ENCODE measurements at regions not wholly inside any gene's neighbourhood (a gene's known extent, or its start where the extent isn't known, plus 50 kb on each side); places are given as distances from the start of the nearest gene placed in this dataset.

- TF ChIP-seq REST (IDR thresholded peaks at IDR 0.05; ENCODE audit: insufficient replicate concordance, low read depth) = no peak
- no peak for TF ChIP-seq GABPA (IDR thresholded peaks at IDR 0.05; ENCODE audit: low read depth)
- no peak for TF ChIP-seq CTCF (IDR thresholded peaks at IDR 0.05; ENCODE audit: insufficient read depth, low read length)
- no peak for TF ChIP-seq POLR2AphosphoS5 (IDR thresholded peaks at IDR 0.05; ENCODE audit: low read depth)
- TF ChIP-seq SPI1 (IDR thresholded peaks at IDR 0.05; ENCODE audit: borderline replicate concordance, low read depth) = no peak
- DNase-seq (ENCODE audit: low read depth in 1 of 2, low spot score in 1 of 2) = no peak
- no peak overlapping the region for H3K27ac ChIP-seq (replicated peaks)
- H3K4me3 ChIP-seq (replicated peaks; ENCODE audit: insufficient read depth, low read length) = no peak overlapping the region
- no peaks in the 10 kb centered on the region for H3K27me3 ChIP-seq (ENCODE audit: insufficient read depth, poor library complexity, severe bottlenecking)
Observed at GRCh38 chr18:1968801-1969498, 602.4 kb downstream of the METTL4 start.

- no peak for TF ChIP-seq REST (IDR thresholded peaks at IDR 0.05; ENCODE audit: insufficient replicate concordance, low read depth)
- no peak for TF ChIP-seq POLR2AphosphoS5 (IDR thresholded peaks at IDR 0.05; ENCODE audit: low read depth)
- TF ChIP-seq CTCF (IDR thresholded peaks at IDR 0.05; ENCODE audit: insufficient read depth, low read length) = no peak
- no peak for TF ChIP-seq GABPA (IDR thresholded peaks at IDR 0.05; ENCODE audit: low read depth)
- no peak for TF ChIP-seq SPI1 (IDR thresholded peaks at IDR 0.05; ENCODE audit: borderline replicate concordance, low read depth)
- no peak overlapping the region for H3K4me3 ChIP-seq (replicated peaks; ENCODE audit: insufficient read depth, low read length)
- no peak for DNase-seq (ENCODE audit: low read depth in 1 of 2, low spot score in 1 of 2)
- no peak overlapping the region for H3K27ac ChIP-seq (replicated peaks)
- H3K27me3 ChIP-seq (ENCODE audit: insufficient read depth, poor library complexity, severe bottlenecking) = no peaks in the 10 kb centered on the region
Observed at GRCh38 chr18:1976484-1976883, 594.8 kb downstream of the METTL4 start.

- H3K4me3 ChIP-seq (replicated peaks; ENCODE audit: insufficient read depth, low read length) = no peak overlapping the region
- no peak overlapping the region for H3K27ac ChIP-seq (replicated peaks)
- no peak for DNase-seq (ENCODE audit: low read depth in 1 of 2, low spot score in 1 of 2)
- no peaks in the 10 kb centered on the region for H3K27me3 ChIP-seq (ENCODE audit: insufficient read depth, poor library complexity, severe bottlenecking)
- no peak for TF ChIP-seq REST (IDR thresholded peaks at IDR 0.05; ENCODE audit: insufficient replicate concordance, low read depth)
- TF ChIP-seq CTCF (IDR thresholded peaks at IDR 0.05; ENCODE audit: insufficient read depth, low read length) = no peak
- no peak for TF ChIP-seq POLR2AphosphoS5 (IDR thresholded peaks at IDR 0.05; ENCODE audit: low read depth)
- TF ChIP-seq SPI1 (IDR thresholded peaks at IDR 0.05; ENCODE audit: borderline replicate concordance, low read depth) = no peak
- TF ChIP-seq GABPA (IDR thresholded peaks at IDR 0.05; ENCODE audit: low read depth) = no peak
Observed at GRCh38 chr18:1982056-1982455, 589.2 kb downstream of the METTL4 start.

All from HL-60 (cell line).